Left lung (tissue), 4 donors: ENCODE measurements at regions not wholly inside any gene's neighbourhood (a gene's known extent, or its start where the extent isn't known, plus 50 kb on each side); places are given as distances from the start of the nearest gene placed in this dataset.

Source experiments
- ATAC-seq: fragments of 200-7000 bp; cut with Tn5 transposase; one replicate; pipeline ENCODE4 v1.9.1; 2020; ENCODE audit warnings: moderate library complexity
- DNase-seq, 4 donors: peaks; one replicate each; pipeline ENCODE4 v3.0.0-alpha.2; 2013 to 2020
- H3K27ac ChIP-seq, 2 donors: fragments of 200-600 bp; sonication (generic) in 1 of 2; one replicate each; pipeline versions ENCODE4 v1.5.0 to v1.8.0; 2020 to 2021
- H3K27me3 ChIP-seq, 2 donors: fragments of 200-600 bp; sonication (generic) in 1 of 2; one replicate each; pipeline versions ENCODE4 v1.5.0 to v1.8.0; 2020 to 2021
- H3K36me3 ChIP-seq, 2 donors: fragments of 200-600 bp; sonication (generic) in 1 of 2; one replicate each; pipeline versions ENCODE4 v1.5.0 to v1.8.0; 2020 to 2021
- H3K4me1 ChIP-seq, 2 donors: fragments of 200-600 bp; one replicate each; pipeline ENCODE4 v1.8.0; 2021
- H3K4me3 ChIP-seq, 2 donors: fragments of 200-600 bp; sonication (generic) in 1 of 2; one replicate each; pipeline versions ENCODE4 v1.5.0 to v1.8.0; 2020 to 2021; ENCODE audit warnings: mild to moderate bottlenecking in 1 of 2
- H3K9me3 ChIP-seq, 2 donors: fragments of 200-600 bp; sonication (generic) in 1 of 2; one replicate each; pipeline versions ENCODE4 v1.5.0 to v1.8.0; 2020 to 2021
- intact Hi-C, 2 donors: fragments of 100-400 bp; cut with DNase I; formaldehyde crosslinking; loops; one replicate each; pipeline versions ENCODE4 v1.11.2 to v1.14.2; 2022
- TF ChIP-seq, protein P1 (sequence below), 2 donors: fragments of 200-600 bp; sonication (generic) in 1 of 2; IDR thresholded peaks; one replicate each; pipeline versions ENCODE4 v1.5.0 to v1.8.0; 2021; ENCODE audit warnings: antibody characterized with exemption in 2 of 2
- donor health status: DM: no; HTN: yes; CAD: no.
- donor health status: DM: no; HTN: no; CAD: no.

DNA sequence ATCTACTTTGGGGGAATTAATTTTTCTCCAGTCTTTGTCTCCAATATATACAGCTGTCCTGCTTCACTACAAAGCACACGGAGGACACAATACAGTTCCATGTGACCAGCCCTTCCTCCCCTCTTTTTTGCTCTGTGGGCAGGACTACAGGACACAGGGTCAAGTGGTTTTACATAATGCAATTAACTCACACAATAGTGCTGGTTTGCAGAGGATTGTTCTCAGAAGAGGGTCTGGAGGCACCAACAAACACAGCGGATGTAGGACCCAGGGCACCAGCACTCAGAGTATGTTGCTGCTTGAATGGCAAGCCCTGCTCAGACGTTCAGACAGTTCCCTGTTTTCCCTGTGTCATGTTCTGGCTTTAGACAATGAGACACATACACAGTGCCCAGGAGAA, 52.0 kb upstream of the NPTX2 start:
- TF ChIP-seq, protein P1, sequence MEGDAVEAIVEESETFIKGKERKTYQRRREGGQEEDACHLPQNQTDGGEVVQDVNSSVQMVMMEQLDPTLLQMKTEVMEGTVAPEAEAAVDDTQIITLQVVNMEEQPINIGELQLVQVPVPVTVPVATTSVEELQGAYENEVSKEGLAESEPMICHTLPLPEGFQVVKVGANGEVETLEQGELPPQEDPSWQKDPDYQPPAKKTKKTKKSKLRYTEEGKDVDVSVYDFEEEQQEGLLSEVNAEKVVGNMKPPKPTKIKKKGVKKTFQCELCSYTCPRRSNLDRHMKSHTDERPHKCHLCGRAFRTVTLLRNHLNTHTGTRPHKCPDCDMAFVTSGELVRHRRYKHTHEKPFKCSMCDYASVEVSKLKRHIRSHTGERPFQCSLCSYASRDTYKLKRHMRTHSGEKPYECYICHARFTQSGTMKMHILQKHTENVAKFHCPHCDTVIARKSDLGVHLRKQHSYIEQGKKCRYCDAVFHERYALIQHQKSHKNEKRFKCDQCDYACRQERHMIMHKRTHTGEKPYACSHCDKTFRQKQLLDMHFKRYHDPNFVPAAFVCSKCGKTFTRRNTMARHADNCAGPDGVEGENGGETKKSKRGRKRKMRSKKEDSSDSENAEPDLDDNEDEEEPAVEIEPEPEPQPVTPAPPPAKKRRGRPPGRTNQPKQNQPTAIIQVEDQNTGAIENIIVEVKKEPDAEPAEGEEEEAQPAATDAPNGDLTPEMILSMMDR (IDR thresholded peaks at IDR 0.05) = no peak
- no peak for ATAC-seq

DNA sequence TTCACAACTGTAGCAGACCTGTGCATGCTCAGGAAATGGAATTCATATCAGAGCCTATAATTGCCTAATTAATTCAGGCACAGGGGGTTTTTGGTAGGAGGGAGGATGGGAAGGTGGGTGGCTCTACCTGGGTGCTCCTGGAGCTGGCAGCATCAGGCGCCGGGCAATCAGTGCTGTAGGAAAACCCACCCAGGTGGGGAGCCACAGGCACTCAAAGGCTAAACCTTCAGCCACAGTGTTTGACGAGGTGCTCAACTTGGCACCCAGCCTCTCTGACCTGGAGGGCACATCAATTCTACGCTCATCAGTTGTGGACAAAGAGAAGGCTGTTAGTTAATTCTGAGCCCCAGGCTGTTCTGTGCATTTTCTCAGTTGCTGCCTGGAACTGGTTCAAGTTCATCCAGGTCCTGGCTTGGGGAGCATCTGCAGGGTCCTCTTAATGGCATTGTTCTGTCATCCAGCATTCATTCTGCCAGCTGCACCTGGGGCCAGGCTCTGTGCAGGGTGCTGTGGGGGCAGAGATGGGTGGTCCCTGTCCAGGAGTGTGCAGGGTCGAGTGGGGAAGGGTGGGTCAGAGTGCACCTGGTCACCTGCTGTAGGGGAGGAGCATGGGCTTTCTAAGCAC, 54.1 kb upstream of the NPTX2 start:
- Histone ChIP-seq H3K27ac (no peak overlapping the region), H3K27me3 (no peaks in the 10 kb centered on the region), H3K4me1 (no peaks in the 10 kb centered on the region), H3K36me3 (no peaks in the 10 kb centered on the region), H3K4me3 (no peak overlapping the region), H3K9me3 (peaks cover 0 to 13% of the 10 kb centered on the region in 2 donors)
- no peak for ATAC-seq
- TF ChIP-seq, protein P1 (IDR thresholded peaks at IDR 0.05) = no peak
- no peak for DNase-seq
- intact Hi-C loops = no loop called here

More for the DNA sequence above, 52.0 kb upstream of the NPTX2 start:
- Histone ChIP-seq H3K27me3 (peaks cover 0 to 12% of the 10 kb centered on the region in 2 donors), H3K4me3 (no peak overlapping the region), H3K27ac (no peak overlapping the region), H3K36me3 (no peaks in the 10 kb centered on the region), H3K9me3 (peaks cover 0 to 13% of the 10 kb centered on the region in 2 donors), H3K4me1 (no peaks in the 10 kb centered on the region)
- DNase-seq = no peak
- intact Hi-C loops = no loop called here

DNA sequence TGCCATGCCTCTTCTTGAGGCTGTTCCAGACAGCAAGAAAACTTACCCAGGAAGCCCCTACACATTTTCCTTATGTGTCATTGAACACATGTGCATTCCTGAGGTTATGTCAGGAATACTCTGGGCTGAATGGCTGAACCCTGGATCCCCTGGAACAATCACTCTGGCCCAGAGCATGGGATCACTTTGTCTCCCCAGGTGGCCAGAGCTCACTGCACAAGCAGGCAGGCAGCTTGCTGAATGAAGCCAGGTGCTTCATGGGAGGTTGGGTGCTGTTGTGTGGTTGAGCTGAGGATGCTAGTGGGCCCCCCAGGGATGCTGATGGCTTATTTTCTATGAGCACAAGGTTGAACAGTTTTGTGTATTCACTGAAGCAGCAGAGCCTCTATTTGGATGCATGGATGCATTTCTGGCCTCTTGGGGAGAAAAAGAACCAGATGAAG, 54.7 kb upstream of the NPTX2 start:
- DNase-seq = no peak
- no peak for ATAC-seq
- H3K36me3 ChIP-seq = no peaks in the 10 kb centered on the region
- H3K4me1 ChIP-seq = no peaks in the 10 kb centered on the region
- TF ChIP-seq, protein P1 (IDR thresholded peaks at IDR 0.05) = no peak
- no peak overlapping the region for H3K4me3 ChIP-seq
- H3K9me3 ChIP-seq = peaks cover 0 to 13% of the 10 kb centered on the region in 2 donors
- H3K27ac ChIP-seq = no peak overlapping the region
- intact Hi-C loops = no loop called here
- no peaks in the 10 kb centered on the region for H3K27me3 ChIP-seq

DNA sequence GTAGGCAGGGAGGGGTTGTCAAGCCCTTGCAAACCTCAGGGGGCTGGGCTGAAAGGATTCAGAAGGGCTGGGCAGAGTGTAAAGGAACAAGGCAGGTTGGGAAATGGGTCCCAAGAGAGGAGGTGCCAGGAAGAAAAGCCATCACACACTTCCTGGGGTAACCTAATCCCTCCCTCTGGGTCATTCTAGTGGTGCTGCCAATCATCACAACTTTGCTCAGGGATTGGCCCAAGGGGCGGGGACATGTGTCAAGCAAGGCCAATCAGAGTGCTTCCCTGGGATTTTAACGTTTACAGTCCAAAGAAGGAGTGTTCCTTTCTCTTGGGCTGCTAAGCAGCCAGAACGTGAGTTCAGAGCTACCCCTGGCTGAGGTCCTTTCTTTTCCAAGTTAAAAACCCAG, 57.1 kb upstream of the NPTX2 start:
- H3K36me3 ChIP-seq = no peaks in the 10 kb centered on the region
- H3K27me3 ChIP-seq = no peaks in the 10 kb centered on the region
- ATAC-seq (no peak), DNase-seq (no peak)
- no peaks in the 10 kb centered on the region for H3K4me1 ChIP-seq
- no peak overlapping the region for H3K27ac ChIP-seq
- H3K9me3 ChIP-seq = peaks cover 0 to 12% of the 10 kb centered on the region in 2 donors
- TF ChIP-seq, protein P1 (IDR thresholded peaks at IDR 0.05) = no peak
- intact Hi-C loops = no loop called here
- H3K4me3 ChIP-seq = no peak overlapping the region

DNA sequence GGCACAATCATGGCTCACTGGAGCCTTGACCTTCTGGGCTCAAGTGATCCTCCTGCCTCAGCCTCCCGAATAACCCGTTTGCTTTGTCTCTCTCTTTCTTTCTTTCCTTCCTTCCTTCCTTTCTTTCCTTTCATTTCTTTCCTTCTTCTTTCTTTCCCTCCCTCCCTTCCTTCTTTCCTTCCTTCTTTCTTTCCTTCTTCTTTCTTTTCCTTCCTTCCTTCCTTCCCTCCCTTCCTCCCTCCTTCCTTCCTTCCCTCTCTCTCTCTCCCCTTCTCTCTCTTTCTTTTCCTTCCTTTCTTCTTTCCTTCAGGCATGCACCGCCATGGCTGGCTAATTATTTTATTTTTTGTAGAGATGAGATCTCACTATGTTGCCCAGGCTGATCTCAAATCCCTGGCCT, 57.9 kb upstream of the NPTX2 start:
- H3K27me3 ChIP-seq = no peaks in the 10 kb centered on the region
- TF ChIP-seq, protein P1 (IDR thresholded peaks at IDR 0.05) = no peak
- H3K36me3 ChIP-seq = no peaks in the 10 kb centered on the region
- ATAC-seq (no peak), DNase-seq (no peak)
- no peak overlapping the region for H3K27ac ChIP-seq
- H3K4me1 ChIP-seq = no peaks in the 10 kb centered on the region
- intact Hi-C loops = no loop called here
- H3K4me3 ChIP-seq = no peak overlapping the region
- H3K9me3 ChIP-seq = peaks cover 0 to 6% of the 10 kb centered on the region in 2 donors
